Smooth muscle cell (in vitro differentiated cells): ENCODE measurements at regions not wholly inside any gene's neighbourhood (a gene's known extent, or its start where the extent isn't known, plus 50 kb on each side); places are given as distances from the start of the nearest gene placed in this dataset.

Experiments
- DNase-seq: peaks from one replicate; lab custom pipeline; 2025; ENCODE audit not compliant: unreplicated experiment; lab: John Stamatoyannopoulos, UW
- H2AFZ ChIP-seq: fragments of 200-600 bp; sonication (generic); 2 replicates; pipeline ENCODE4 v1.6.0; 2016; ENCODE audit warnings: antibody characterized with exemption, low read depth, mild to moderate bottlenecking
- H3F3A ChIP-seq: fragments of 200-600 bp; sonication (generic); 2 replicates; pipeline ENCODE4 v1.6.0; 2017; ENCODE audit warnings: antibody characterized with exemption, low read depth
- H3K27ac ChIP-seq: fragments of 200-600 bp; sonication (generic); 2 replicates; pipeline ENCODE4 v1.5.1; 2016; ENCODE audit warnings: low read depth, mild to moderate bottlenecking
- H3K27me3 ChIP-seq: fragments of 200-600 bp; sonication (generic); 2 replicates; pipeline ENCODE4 v1.6.1; 2016; ENCODE audit warnings: low read depth, mild to moderate bottlenecking
- H3K36me3 ChIP-seq: fragments of 200-600 bp; sonication (generic); 2 replicates; pipeline ENCODE4 v1.5.1; 2016; ENCODE audit warnings: low read depth
- H3K4me1 ChIP-seq: fragments of 200-600 bp; sonication (generic); 2 replicates; pipeline ENCODE4 v1.5.1; 2016; ENCODE audit warnings: low read depth
- H3K4me2 ChIP-seq: fragments of 200-600 bp; sonication (generic); 2 replicates; pipeline ENCODE4 v1.6.0; 2016; ENCODE audit warnings: mild to moderate bottlenecking
- H3K4me3 ChIP-seq: fragments of 200-600 bp; sonication (generic); 2 replicates; pipeline ENCODE4 v1.5.1; 2016; ENCODE audit warnings: mild to moderate bottlenecking
- H3K79me2 ChIP-seq: fragments of 200-600 bp; sonication (generic); 2 replicates; pipeline ENCODE4 v1.6.0; 2016; ENCODE audit warnings: low read depth, mild to moderate bottlenecking
- H3K9ac ChIP-seq: fragments of 200-600 bp; sonication (generic); 2 replicates; pipeline ENCODE4 v1.6.0; 2016; ENCODE audit warnings: low read depth
- H3K9me3 ChIP-seq: fragments of 200-600 bp; sonication (generic); replicated peaks from 2 replicates; pipeline ENCODE4 v1.5.1; 2016; ENCODE audit warnings: low read depth
- H4K20me1 ChIP-seq: fragments of 200-600 bp; sonication (generic); 2 replicates; pipeline ENCODE4 v1.6.0; 2016; ENCODE audit warnings: low read depth
- CTCF ChIP-seq: fragments of 200-600 bp; sonication (generic); IDR thresholded peaks from 2 replicates; pipeline ENCODE4 v1.5.1; 2017; ENCODE audit warnings: borderline replicate concordance, mild to moderate bottlenecking, antibody characterized with exemption; ENCODE audit not compliant: insufficient read depth, poor library complexity, severe bottlenecking
- WGBS: methylation state at CpG from one replicate; pipeline ENCODE4 v1.1.7; 2016; ENCODE audit warnings: low lambda C conversion rate; 5-methylcytosine and 5-hydroxymethylcytosine counted together

- H4K20me1 ChIP-seq, result no peaks in the 10 kb centered on the region
- no peaks in the 10 kb centered on the region for H3K9me3 ChIP-seq
- no peak overlapping the region for H3K4me2 ChIP-seq
- no peaks in the 10 kb centered on the region for H3K36me3 ChIP-seq
- no peaks in the 10 kb centered on the region for H3K4me1 ChIP-seq
- no peaks in the 10 kb centered on the region for H3F3A ChIP-seq
- TF ChIP-seq CTCF, result no peak
- no peak overlapping the region for H3K9ac ChIP-seq
- no peak overlapping the region for H2AFZ ChIP-seq
- no peak overlapping the region for H3K4me3 ChIP-seq
- H3K27ac ChIP-seq, result no peak overlapping the region
- no peaks in the 10 kb centered on the region for H3K27me3 ChIP-seq
- no peak for DNase-seq
- no peaks in the 10 kb centered on the region for H3K79me2 ChIP-seq
- WGBS, result 83% methylated on average over 6 of the region's 6 CpGs
Measured at GRCh38 chr20:24878657-24879056, 70.4 kb upstream of the CST7 start.

DNA sequence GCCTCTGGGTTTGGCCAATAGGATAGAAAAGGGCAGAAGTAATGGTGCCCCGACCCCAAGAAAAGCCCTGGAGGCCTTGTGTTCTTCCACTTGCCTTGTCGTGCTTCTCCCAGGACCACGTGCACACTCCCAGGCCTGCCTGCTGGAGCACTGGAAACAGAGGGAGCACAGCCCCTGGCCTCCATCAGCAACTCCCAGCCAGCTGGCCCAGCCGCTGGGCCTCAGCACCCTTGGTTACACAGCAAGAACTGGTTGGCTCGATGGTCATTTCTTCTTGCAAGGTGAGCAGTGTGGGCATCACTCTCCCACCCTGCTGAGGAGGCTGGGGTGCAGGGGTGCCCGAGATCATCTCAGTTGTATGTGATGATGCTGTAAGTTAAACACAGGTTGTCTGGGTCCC lies 69.2 kb upstream of the CST7 start:
- H3K27me3 ChIP-seq, result no peaks in the 10 kb centered on the region
- 82% methylated on average over 6 of the region's 6 CpGs for WGBS
- no peaks in the 10 kb centered on the region for H3F3A ChIP-seq
- H2AFZ ChIP-seq, result no peak overlapping the region
- no peaks in the 10 kb centered on the region for H3K9me3 ChIP-seq
- DNase-seq, result no peak
- H3K79me2 ChIP-seq, result no peaks in the 10 kb centered on the region
- no peaks in the 10 kb centered on the region for H3K4me1 ChIP-seq
- H3K36me3 ChIP-seq, result no peaks in the 10 kb centered on the region
- H4K20me1 ChIP-seq, result no peaks in the 10 kb centered on the region
- TF ChIP-seq CTCF, result no peak
- H3K4me2 ChIP-seq, result no peak overlapping the region
- H3K27ac ChIP-seq, result no peak overlapping the region
- H3K4me3 ChIP-seq, result no peak overlapping the region
- H3K9ac ChIP-seq, result no peak overlapping the region

DNA sequence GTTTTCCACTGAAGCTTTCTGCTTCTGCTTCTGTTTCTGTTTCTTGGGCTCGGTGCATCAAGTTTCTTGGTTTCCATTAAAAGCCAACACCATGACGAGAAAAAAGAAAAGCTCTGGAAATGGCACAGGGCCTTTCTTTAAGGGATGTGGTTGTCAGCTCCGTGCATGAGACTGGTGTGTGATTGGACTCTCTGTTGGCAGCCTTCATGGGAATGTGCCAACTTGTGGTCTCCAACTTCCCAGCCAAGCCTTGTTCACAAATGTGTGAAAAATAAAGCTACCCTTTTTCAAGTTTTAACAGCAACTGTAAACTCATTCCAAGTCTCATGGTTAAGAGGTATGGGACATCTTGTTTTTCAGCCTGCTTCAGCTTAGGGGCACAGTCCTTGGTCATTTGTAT lies 68.7 kb upstream of the CST7 start:
- DNase-seq, result no peak
- no peaks in the 10 kb centered on the region for H3K27me3 ChIP-seq
- no peak overlapping the region for H3K4me2 ChIP-seq
- H4K20me1 ChIP-seq, result no peaks in the 10 kb centered on the region
- no peaks in the 10 kb centered on the region for H3K9me3 ChIP-seq
- no peak overlapping the region for H3K9ac ChIP-seq
- H3K4me3 ChIP-seq, result no peak overlapping the region
- no peaks in the 10 kb centered on the region for H3F3A ChIP-seq
- 93% methylated on average over 3 of the region's 3 CpGs for WGBS
- TF ChIP-seq CTCF, result no peak
- no peaks in the 10 kb centered on the region for H3K4me1 ChIP-seq
- H3K27ac ChIP-seq, result no peak overlapping the region
- no peaks in the 10 kb centered on the region for H3K79me2 ChIP-seq
- H2AFZ ChIP-seq, result no peak overlapping the region
- H3K36me3 ChIP-seq, result no peaks in the 10 kb centered on the region

GRCh38 chr20:24890286-24890685 lies 58.8 kb upstream of the CST7 start:
- Histone ChIP-seq H4K20me1 (no peaks in the 10 kb centered on the region), H3K36me3 (no peaks in the 10 kb centered on the region), H3K9ac (no peak overlapping the region), H3K9me3 (no peaks in the 10 kb centered on the region), H3F3A (no peaks in the 10 kb centered on the region), H3K27ac (no peak overlapping the region), H3K4me1 (no peaks in the 10 kb centered on the region), H3K4me2 (no peak overlapping the region), H2AFZ (no peak overlapping the region), H3K79me2 (no peaks in the 10 kb centered on the region), H3K27me3 (no peaks in the 10 kb centered on the region), H3K4me3 (no peak overlapping the region)
- TF ChIP-seq CTCF, result no peak
- no peak for DNase-seq
- WGBS, result 90% methylated on average over 9 of the region's 9 CpGs
